ENCODE measurements at regions not wholly inside any gene's neighbourhood (a gene's known extent, or its start where the extent isn't known, plus 50 kb on each side); places are given as distances from the start of the nearest gene placed in this dataset.
"Not testable (repeated sequence)": the region's sequence is repeated elsewhere in the genome, so short reads cannot be mapped to it uniquely, and the experiment has no call there.

GRCh38 chr11:112351423-112351822 is 90.8 kb upstream of the PLET1 start:
- H3K9ac ChIP-seq (replicated peaks in 1 of 4; ENCODE audit: extremely low read depth in 1 of 4, low read depth in 3 of 4, low read length in 3 of 4); H3K36me3 ChIP-seq (ENCODE audit: control insufficient read depth in 2 of 4, insufficient read depth in 4 of 4, low read length in 3 of 4); H3K27ac ChIP-seq (ENCODE audit: low read depth, low read length); H2BK15ac ChIP-seq (ENCODE audit: low read length); H3K56ac ChIP-seq (replicated peaks; ENCODE audit: insufficient read length, low read depth, low read length); H4K8ac ChIP-seq (ENCODE audit: extremely low read depth, insufficient read depth, low read length); H3K79me2 ChIP-seq (ENCODE audit: control insufficient read depth in 1 of 2, insufficient read depth in 2 of 2, low read length in 2 of 2); FAIRE-seq; H2BK120ac ChIP-seq (replicated peaks; ENCODE audit: low read depth, low read length); POLR2A ChIA-PET (ENCODE audit: partially characterized antibody); H4K5ac ChIP-seq (ENCODE audit: insufficient read length, low read depth, low read length); H3K23ac ChIP-seq (ENCODE audit: insufficient read length); H3K4me1 ChIP-seq (replicated peaks in 1 of 4; ENCODE audit: control insufficient read depth in 3 of 4, insufficient read depth in 4 of 4, low read length in 3 of 4); H4K20me1 ChIP-seq (replicated peaks in 1 of 2; ENCODE audit: control insufficient read depth in 1 of 2, insufficient read depth in 2 of 2, low read length in 2 of 2); H2AK5ac ChIP-seq (ENCODE audit: low read depth, low read length); H4K91ac ChIP-seq (replicated peaks; ENCODE audit: insufficient read length, low read length); H3K18ac ChIP-seq (ENCODE audit: extremely low read depth, low read length); H3K14ac ChIP-seq (ENCODE audit: insufficient read length); H2BK5ac ChIP-seq (ENCODE audit: low read depth, low read length); H2BK20ac ChIP-seq (ENCODE audit: low read length); H3K4ac ChIP-seq (replicated peaks; ENCODE audit: insufficient read length, low read depth, low read length); H3K79me1 ChIP-seq (ENCODE audit: low read depth, low read length); H3K9me3 ChIP-seq (ENCODE audit: insufficient read depth in 2 of 2, low read depth in 1 of 2, low read length in 1 of 2); H3K27me3 ChIP-seq (replicated peaks in 1 of 4; ENCODE audit: control insufficient read depth in 3 of 4, extremely low read depth in 1 of 4, insufficient read depth in 3 of 4, low read length in 3 of 4); H2BK12ac ChIP-seq (ENCODE audit: low read depth, low read length); H3K23me2 ChIP-seq (ENCODE audit: low read depth, low read length); H3K4me2 ChIP-seq (ENCODE audit: insufficient read depth in 1 of 2, low read depth in 2 of 2, low read length in 2 of 2); H3K4me3 ChIP-seq (ENCODE audit: extremely low read depth in 1 of 4, insufficient read depth in 2 of 4, low read depth in 3 of 4, low read length in 4 of 4); DNase-seq (ENCODE audit: low read depth in 1 of 2, low spot score in 2 of 2); H2AFZ ChIP-seq (ENCODE audit: low read length): not testable (repeated sequence)
- CTCF ChIA-PET (ENCODE audit: partially characterized antibody), result interaction anchor here (1.2 kb wide), 1 partner anchor 103 kb away, joined by 3 read pairs; no protein-coding TSS in a partner anchor
- WGBS, 2 experiments (ENCODE audit: extremely low coverage in 1 of 2, insufficient coverage in 1 of 2, insufficient read length in 1 of 2, insufficient replicate concordance in 2 of 2, low coverage in 1 of 2, low lambda C conversion rate in 2 of 2, missing lambda C conversion rate in 1 of 2), result 96% methylated on average over 3 of the region's 3 CpGs; no CpG with 5 or more reads in 1 of the 2 experiments

All from H1 (cell line).